Naive thymus-derived CD8-positive, alpha-beta T cell (primary cell): ENCODE measurements at regions not wholly inside any gene's neighbourhood (a gene's known extent, or its start where the extent isn't known, plus 50 kb on each side); places are given as distances from the start of the nearest gene placed in this dataset.
"Not testable (repeated sequence)": the region's sequence is repeated elsewhere in the genome, so short reads cannot be mapped to it uniquely, and the experiment has no call there.

Experiments used
- ATAC-seq, 2 donors: fragments of 150-1000 bp; cut with Tn5 transposase in 1 of 2; sonication (Bioruptor Pico), chemical (Tn5 transposase) in 1 of 2; 1 replicate in 1 of 2; 2 replicates in 1 of 2; pipeline ENCODE4 v1.10.0; 2021; ENCODE audit warnings: mild to moderate bottlenecking in 2 of 2, moderate library complexity in 2 of 2
- POLR2A ChIA-PET: fragments of 350-600 bp; sonication (Branson Sonifier 250); formaldehyde crosslinking; loops from one replicate; lab custom pipeline; 2021; ENCODE audit warnings: antibody characterized with exemption; lab: Charles Lee
- DNase-seq, 10 donors: peaks; one replicate each; pipeline versions ENCODE4 v3.0.0 to v3.0.0-alpha.2; 2020 to 2022
- H3K27ac Mint-ChIP-seq, 10 donors: one replicate each; pipeline ENCODE4 v1.8.0; 2020 to 2022; ENCODE audit warnings: mild to moderate bottlenecking in 10 of 10, mixed read lengths in 10 of 10, moderate library complexity in 4 of 10, inconsistent platforms in 1 of 10
- H3K27me3 Mint-ChIP-seq, 5 donors: one replicate each; pipeline ENCODE4 v1.8.0; 2021 to 2022; ENCODE audit warnings: mixed read lengths in 5 of 5
- H3K36me3 Mint-ChIP-seq, 3 donors: one replicate each; pipeline ENCODE4 v1.8.0; 2020 to 2022; ENCODE audit warnings: mixed read lengths in 3 of 3, mild to moderate bottlenecking in 2 of 3, inconsistent platforms in 1 of 3
- H3K4me1 Mint-ChIP-seq, 4 donors: one replicate each; pipeline ENCODE4 v1.8.0; 2021 to 2022; ENCODE audit warnings: mixed read lengths in 4 of 4
- H3K4me3 Mint-ChIP-seq, 10 donors: one replicate each; pipeline ENCODE4 v1.8.0; 2020 to 2022; ENCODE audit warnings: mild to moderate bottlenecking in 10 of 10, mixed read lengths in 10 of 10, moderate library complexity in 6 of 10, inconsistent platforms in 1 of 10
- H3K9me3 Mint-ChIP-seq, 9 donors: one replicate each; pipeline ENCODE4 v1.8.0; 2020 to 2022; ENCODE audit warnings: mixed read lengths in 9 of 9, mild to moderate bottlenecking in 3 of 9, inconsistent platforms in 1 of 9, moderate library complexity in 1 of 9

DNA sequence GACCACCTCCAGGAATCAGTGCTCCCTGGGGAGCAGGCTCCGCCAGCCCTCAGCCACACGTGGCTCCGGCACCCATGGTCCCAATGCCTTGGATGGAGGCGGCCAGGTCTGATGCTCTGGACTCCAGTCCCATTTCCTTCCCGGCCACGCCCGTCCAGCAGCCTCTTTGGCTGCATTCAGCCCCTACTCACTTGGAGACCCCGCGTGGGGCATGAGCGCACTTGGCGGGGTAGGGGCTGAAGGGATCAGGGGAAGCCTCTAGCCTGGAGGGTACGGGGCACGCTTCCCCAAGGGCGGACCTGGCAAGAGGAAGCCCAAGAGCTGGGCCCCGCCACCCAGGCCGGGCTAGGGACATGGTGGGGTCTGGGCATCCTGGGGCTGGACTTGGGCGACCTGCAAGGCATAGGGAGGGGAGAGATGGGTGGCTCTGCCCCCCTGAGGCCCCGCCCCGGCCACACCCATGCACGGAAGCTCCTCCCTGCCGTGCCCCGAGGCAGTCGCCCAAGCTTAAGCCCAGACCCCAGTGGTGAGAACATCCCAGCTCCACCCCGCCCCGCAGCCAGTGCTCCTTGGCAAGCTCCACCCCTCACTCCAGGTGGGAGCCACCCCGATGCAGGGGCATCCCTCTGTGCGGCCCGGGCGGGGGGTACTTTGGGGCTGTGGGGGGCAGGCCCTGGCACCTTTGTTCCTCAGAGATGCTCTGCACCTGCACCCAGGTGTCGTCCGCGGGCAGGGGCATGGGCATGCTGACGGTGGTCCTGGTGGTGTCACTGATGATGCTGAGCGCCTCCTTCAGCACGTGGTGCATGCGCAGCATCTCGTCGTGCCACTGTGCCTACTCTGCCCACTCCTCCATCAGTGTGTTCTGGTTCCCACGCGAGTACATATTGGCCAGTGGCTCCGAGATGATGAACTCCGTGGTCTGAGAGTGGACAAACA, 163.5 kb downstream of the GOLGA6L4 start:
- H3K27me3 Mint-ChIP-seq: peaks cover 0 to 25% (median under 1%) of the 10 kb centered on the region in 5 donors
- H3K4me3 Mint-ChIP-seq: no peak overlapping the region
- DNase-seq: peak in 1 of 10 donors; percentile 55
- H3K9me3 Mint-ChIP-seq: peaks cover 0 to 3% (median 0%) of the 10 kb centered on the region in 9 donors
- no peaks in the 10 kb centered on the region for H3K4me1 Mint-ChIP-seq
- H3K36me3 Mint-ChIP-seq: no peaks in the 10 kb centered on the region
- POLR2A ChIA-PET: no interaction called here
- ATAC-seq: no peak
- H3K27ac Mint-ChIP-seq: no peak overlapping the region

DNA sequence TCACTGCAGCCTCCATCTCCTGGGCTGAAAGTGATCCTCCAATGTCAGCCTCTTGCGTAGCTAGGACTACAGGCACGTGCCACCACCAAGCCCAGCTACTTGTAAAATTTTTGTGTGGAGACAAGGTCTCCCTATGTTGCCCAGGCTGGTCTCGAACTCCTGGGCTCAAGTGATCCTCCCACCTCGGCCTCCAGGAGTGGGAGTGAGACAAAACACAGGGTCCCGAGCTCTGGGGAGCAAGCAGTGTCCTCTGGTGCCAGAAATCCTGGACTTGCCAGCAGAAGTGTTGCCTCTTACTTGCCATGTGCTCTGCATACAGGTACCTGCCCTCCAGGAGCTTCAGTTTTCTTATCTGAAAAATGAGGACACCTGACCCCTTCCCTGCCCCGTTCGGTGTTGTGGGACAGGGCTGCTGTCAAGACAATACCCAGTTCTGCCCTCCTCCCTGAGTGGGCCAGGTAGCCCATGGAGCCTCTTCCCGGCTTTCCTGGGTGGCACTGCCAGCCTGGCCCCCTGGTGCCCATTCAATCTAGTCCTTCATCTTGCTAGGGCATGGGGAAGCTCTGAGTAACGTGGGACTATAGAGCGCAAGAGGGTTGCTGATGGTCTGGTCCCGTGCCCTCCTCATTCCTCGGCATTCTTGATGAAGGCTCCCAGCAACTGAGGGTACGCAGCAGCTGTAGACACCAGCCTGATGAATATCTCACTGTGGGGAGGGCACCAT, 164.6 kb downstream of the GOLGA6L4 start:
- H3K4me3 Mint-ChIP-seq: no peak overlapping the region
- H3K4me1 Mint-ChIP-seq: no peaks in the 10 kb centered on the region
- peaks cover 0 to 3% (median 0%) of the 10 kb centered on the region in 9 donors for H3K9me3 Mint-ChIP-seq
- H3K27me3 Mint-ChIP-seq: peaks cover 0 to 23% (median 0%) of the 10 kb centered on the region in 5 donors
- DNase-seq: peak in 1 of 10 donors; percentile 27
- H3K27ac Mint-ChIP-seq: no peak overlapping the region
- ATAC-seq: no peak
- POLR2A ChIA-PET: no interaction called here
- no peaks in the 10 kb centered on the region for H3K36me3 Mint-ChIP-seq

DNA sequence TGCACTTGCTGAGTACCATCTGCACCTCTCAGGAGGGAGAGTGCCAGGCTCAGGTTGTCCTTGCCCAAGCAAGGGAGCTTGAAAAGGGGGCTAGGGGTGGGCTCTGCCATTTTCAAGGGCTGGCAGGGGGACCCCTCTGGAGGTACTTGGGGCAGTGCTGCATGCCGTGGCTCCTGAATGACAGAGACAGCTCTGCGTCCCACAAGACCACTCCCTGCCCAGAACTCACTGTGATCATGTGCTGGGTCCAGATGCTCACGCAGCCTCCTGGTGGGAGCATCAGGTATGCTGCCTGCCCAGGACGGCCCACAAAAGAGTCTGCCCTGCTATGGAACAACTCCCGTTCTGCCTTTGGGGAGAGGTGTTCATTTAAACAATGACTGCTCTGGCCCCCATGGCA, 165.2 kb downstream of the GOLGA6L4 start:
- POLR2A ChIA-PET: no interaction called here
- DNase-seq (peak in 1 of 10 donors; percentile 42), ATAC-seq (no peak)
- H3K9me3 Mint-ChIP-seq: peaks cover 0 to 3% (median 0%) of the 10 kb centered on the region in 9 donors
- no peak overlapping the region for H3K4me3 Mint-ChIP-seq
- H3K4me1 Mint-ChIP-seq: no peaks in the 10 kb centered on the region
- peaks cover 0 to 19% (median 0%) of the 10 kb centered on the region in 5 donors for H3K27me3 Mint-ChIP-seq
- no peaks in the 10 kb centered on the region for H3K36me3 Mint-ChIP-seq
- H3K27ac Mint-ChIP-seq: no peak overlapping the region

DNA sequence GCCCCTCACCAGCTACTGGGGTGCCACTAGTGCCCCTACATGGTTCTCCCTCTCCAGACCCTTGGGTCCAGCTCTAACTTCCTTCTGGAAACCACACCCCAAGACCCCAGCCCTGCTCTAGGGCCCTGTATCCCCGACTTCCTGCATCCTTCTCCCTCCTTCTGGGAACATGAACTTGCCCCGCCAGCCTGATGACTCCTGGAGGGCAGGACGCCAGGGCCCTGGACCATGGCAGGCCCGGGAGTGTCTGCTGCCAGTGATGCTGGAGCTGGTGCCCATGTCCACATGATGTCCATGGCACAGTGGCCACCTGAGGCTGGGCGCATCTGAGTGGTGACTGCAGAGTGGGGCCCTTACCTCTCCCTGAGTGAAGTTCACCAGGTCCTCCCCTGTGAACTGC, 165.9 kb downstream of the GOLGA6L4 start:
- H3K9me3 Mint-ChIP-seq, POLR2A ChIA-PET, H3K4me3 Mint-ChIP-seq, H3K4me1 Mint-ChIP-seq, H3K27ac Mint-ChIP-seq, H3K36me3 Mint-ChIP-seq, ATAC-seq, DNase-seq: not testable (repeated sequence)
- H3K27me3 Mint-ChIP-seq: peaks cover 0 to 14% (median 0%) of the 10 kb centered on the region in 5 donors

DNA sequence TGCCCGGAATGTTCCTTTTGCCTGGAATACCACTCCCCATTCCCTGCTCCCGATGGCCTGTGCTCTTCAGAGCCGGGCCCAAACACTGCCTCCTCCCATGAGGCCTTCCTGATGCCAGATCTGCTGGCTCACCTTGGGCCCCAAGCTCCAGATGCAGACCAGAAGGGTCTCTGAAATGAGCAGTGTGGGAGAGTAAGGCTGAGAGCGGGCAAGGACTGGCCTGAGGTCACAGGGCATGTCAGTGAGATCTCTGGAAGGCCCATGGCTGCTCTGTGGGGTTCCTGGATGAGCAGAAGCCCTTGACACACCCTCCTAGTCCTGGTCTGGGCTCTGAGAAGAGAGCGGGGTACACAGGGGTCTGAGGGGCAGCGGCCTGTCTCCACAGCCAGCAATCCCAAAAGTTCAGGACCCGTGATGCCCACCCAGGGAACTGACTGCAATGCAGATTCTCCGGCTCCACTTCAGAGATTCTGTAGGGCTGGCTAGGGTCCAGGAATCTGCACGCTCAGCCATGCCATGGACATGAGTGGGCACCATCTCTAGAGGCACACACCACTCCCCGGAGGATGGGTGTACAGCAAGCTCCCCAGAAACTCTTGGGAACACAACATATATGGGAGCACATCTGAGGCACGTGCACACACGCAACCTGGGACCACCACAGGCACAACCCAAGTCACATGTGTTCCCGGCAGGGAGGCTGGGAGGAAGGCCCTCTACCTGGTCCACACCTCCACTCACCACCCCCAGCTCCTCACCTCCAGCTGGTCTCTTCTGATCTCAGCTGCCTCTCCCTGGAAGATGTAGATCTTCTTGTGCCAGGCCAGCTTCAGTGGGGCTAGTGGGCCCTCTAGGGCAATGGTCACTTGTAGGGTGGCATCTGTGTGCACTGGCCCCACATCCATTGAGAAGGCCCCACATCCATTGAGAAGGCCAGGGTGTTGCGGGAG, 166.6 kb downstream of the GOLGA6L4 start:
- peak in 1 of 10 donors; percentile 31 for DNase-seq
- ATAC-seq, H3K4me3 Mint-ChIP-seq, H3K4me1 Mint-ChIP-seq, H3K9me3 Mint-ChIP-seq, POLR2A ChIA-PET, H3K27ac Mint-ChIP-seq, H3K36me3 Mint-ChIP-seq: not testable (repeated sequence)
- peaks cover 0 to 13% (median 0%) of the 10 kb centered on the region in 5 donors for H3K27me3 Mint-ChIP-seq

DNA sequence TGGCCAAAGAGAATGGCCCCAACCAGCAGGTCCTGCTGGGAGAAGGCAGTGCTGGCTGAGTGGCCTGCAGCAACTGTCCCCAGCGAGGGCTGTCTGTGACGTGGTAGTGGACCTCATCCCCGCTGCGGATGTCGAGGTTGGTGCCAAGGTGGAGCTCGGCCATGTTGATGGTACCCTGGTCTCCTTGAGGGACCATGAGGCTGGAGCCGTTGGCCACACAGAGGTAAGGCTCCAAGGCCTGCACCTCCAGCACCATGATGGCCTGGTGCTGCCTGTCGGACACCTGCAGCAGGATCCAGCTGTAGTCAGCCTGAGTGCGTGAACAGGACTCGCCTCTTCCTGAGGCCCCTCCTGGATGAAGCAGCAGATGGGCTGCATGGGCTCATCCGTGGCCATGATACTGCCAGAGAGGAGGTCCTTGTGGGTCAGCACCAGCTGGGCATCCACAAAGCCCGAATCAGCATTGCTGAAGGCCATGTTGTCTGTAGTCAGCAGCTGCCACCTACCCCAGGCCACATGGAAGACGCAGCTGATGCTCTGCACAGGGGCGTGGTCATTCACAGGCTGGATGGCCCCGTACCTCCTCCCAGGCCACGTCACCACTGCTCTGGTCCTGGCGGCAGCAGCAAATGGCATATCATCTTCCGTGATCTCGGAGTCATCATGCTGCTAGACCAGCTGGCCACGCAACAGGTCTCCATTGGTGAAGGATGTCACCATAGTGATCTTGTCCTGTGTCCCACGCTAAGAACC, 167.5 kb downstream of the GOLGA6L4 start:
- Mint-ChIP-seq H3K4me3 (no peak overlapping the region), H3K27ac (no peak overlapping the region), H3K4me1 (no peaks in the 10 kb centered on the region), H3K9me3 (peaks cover 0 to 3% (median 0%) of the 10 kb centered on the region in 9 donors), H3K27me3 (peaks cover 0 to 4% (median 0%) of the 10 kb centered on the region in 5 donors), H3K36me3 (no peaks in the 10 kb centered on the region)
- ATAC-seq: no peak
- DNase-seq: peak in 1 of 10 donors; percentile 47
- POLR2A ChIA-PET: no interaction called here

DNA sequence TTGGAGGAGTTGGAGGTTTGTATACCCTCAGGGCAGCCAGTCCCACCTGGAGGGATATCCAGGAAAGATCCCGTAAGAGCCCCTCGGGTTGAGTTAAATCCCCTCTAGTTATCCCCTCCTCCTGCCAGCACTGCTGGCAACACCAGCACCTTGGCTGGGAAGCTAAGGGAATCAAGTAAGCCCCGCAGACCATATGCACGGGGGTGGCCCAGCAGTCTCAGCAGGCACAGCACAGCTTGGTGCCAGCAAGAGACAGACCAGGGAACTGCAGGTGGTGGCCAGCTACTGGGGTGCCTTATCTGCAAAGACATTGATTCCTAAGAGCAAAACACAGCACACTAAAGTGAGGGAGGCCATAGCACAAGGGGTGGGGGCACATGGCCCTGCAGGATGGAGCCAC, 173.8 kb downstream of the GOLGA6L4 start:
- ATAC-seq, POLR2A ChIA-PET, DNase-seq, H3K27me3 Mint-ChIP-seq, H3K4me1 Mint-ChIP-seq, H3K4me3 Mint-ChIP-seq, H3K27ac Mint-ChIP-seq, H3K36me3 Mint-ChIP-seq, H3K9me3 Mint-ChIP-seq: not testable (repeated sequence)

DNA sequence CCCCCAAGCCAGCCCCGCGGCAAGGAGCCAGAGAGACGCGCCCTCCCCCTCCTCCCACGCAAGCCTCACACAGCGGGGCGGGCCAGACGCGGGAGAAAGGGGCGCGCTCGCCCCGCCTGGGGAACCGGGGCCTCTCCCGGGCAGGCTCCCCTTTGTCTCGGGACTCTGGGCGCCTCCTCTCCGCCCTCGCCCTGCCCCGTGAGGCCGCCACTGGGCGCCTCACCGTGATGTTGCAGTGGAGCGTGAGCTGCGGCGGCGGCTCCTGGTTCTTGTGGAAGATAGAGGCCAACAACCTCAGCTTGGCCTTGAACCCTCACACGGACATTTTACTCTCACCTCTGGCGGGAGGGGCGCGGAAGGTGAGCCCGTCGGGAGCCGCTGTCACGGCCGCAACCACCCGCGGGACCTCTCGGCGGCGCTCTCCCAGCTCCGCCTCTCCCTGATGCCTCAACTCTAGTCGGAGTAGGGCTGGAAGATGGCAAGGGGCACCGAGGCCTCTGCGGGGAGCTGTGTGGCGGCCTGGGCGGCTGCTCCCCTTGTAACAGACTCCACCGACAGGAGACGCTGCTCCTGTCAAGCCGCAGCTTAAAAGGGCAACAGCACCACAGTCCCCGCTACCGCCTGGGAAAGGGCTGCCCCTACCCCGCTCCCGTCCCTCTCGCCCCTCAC, 179.2 kb upstream of the ZSCAN2 start:
- ATAC-seq, H3K4me3 Mint-ChIP-seq, H3K9me3 Mint-ChIP-seq, H3K4me1 Mint-ChIP-seq, H3K27ac Mint-ChIP-seq, H3K27me3 Mint-ChIP-seq, H3K36me3 Mint-ChIP-seq, POLR2A ChIA-PET: not testable (repeated sequence)
- DNase-seq: peak in 3 of 10 donors; percentile 8 to 38 (median 24)

DNA sequence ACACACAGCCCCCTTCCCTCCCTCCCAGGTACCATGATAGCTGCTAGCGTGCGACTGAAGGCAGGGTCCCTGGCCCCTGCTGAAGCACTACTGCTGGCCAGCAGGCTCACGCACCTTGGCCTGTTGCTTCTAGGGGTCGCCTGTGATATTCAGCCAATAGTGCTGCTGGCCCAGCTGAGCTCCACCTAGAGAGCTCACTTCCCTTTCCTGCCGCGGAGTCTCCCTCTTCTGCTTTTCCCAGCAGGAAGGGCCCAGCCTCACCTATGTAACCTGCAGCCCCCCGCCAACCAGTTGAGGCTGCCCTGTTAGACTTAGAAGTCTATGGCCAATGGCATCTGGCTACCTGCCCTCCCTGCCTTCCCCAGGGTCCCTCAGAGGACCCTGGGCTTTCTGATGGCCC, 175.5 kb upstream of the ZSCAN2 start:
- POLR2A ChIA-PET: not testable (repeated sequence)

DNA sequence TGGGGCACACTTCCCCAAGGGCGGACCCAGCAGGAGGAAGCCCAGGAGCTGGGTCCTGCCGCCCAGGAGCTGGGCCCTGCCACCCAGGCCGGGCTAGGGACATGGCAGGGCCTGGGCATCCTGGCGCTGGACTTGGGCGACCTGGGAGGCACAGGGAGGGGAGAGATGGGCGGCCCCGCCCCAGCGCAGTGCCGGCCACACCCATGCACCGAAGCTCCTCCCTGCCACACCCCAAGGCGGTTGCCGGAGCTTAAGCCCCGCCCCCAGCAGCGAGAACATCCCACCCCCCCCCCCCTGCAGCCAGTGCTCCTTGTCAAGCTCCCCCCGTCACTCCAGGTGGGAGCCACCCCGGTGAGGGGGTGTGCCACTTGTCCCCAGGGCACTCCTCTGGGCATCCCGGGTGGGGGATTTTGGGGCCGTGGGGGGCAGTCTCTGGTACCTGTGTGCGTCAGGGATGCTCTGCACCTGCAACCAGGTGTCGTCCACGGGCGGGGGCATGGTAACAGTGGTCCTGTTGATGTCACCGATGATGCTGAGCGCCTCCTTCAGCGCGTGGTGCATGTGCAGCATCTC, 127.4 kb upstream of the ZSCAN2 start:
- H3K4me1 Mint-ChIP-seq, H3K9me3 Mint-ChIP-seq, H3K27me3 Mint-ChIP-seq, H3K27ac Mint-ChIP-seq, H3K36me3 Mint-ChIP-seq, ATAC-seq, H3K4me3 Mint-ChIP-seq, DNase-seq, POLR2A ChIA-PET: not testable (repeated sequence)

More for the DNA sequence above, 175.5 kb upstream of the ZSCAN2 start:
- not testable (repeated sequence) for H3K36me3 Mint-ChIP-seq, H3K27me3 Mint-ChIP-seq, ATAC-seq, H3K4me1 Mint-ChIP-seq, H3K9me3 Mint-ChIP-seq, H3K27ac Mint-ChIP-seq, H3K4me3 Mint-ChIP-seq
- peak in 1 of 10 donors; percentile 23 for DNase-seq

DNA sequence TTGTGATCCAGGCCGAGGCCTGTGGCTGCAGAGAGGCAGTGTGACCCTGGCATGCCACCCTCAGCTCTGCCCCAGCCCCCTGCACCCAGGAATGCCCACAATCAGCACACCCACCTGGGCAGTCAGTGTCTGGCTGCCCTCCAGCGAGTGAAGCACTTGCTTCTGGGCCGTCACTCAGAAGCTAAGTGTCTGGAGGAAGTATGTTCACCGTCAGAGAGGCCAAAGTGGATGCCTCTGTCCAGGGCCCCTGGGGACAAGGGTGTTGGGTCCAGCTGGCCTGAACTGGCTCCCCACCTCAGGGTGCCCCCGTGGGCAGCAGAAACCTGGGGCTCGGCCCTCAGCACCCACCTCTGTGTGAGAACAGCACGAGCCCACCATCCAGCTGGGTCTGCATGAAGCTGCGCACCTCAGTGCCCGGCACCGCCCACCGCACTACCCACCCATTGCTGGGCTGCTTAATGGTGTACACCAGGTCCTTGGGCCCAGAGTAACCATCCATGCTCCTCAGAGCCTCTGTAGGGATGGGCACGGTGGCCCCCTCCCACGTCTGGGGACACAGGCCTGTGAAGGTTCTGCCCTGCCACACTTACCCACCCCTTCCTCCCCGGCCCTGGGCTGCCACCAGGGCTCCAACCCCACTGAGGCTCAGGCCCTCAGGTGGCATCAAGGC, 124.3 kb upstream of the ZSCAN2 start:
- H3K4me1 Mint-ChIP-seq, DNase-seq, H3K27ac Mint-ChIP-seq, H3K36me3 Mint-ChIP-seq, H3K9me3 Mint-ChIP-seq, POLR2A ChIA-PET, H3K4me3 Mint-ChIP-seq, ATAC-seq, H3K27me3 Mint-ChIP-seq: not testable (repeated sequence)
